ENCODE measurements at regions not wholly inside any gene's neighbourhood (a gene's known extent, or its start where the extent isn't known, plus 50 kb on each side); places are given as distances from the start of the nearest gene placed in this dataset.

- in situ Hi-C loops (cut with HindIII; ENCODE audit: low pct_unique_long_range_greater_than_20kb, low sequenced_read_pairs) = no loop called here
- no TSS peak for BruUV-seq (replicated peaks)
- ATAC-seq (no peak), DNase-seq (ENCODE audit: low read depth, low spot score) (no peak)
- no peaks in the 10 kb centered on the region for H3K27me3 ChIP-seq (ENCODE audit: control insufficient read depth, insufficient read depth, low read length)
- CTCF ChIA-PET = no interaction called here
- TF ChIP-seq POLR2AphosphoS5 (IDR thresholded peaks at IDR 0.05; ENCODE audit: low read depth, low read length) = no peak
- TF ChIP-seq SIN3A (IDR thresholded peaks at IDR 0.05; ENCODE audit: borderline replicate concordance, insufficient read depth, low read depth, low read length) = no peak
- no peak for TF ChIP-seq TCF7L2 (IDR thresholded peaks at IDR 0.05; ENCODE audit: low read depth, low read length)
- no peak for TF ChIP-seq CTCF (IDR thresholded peaks at IDR 0.05)
- TF ChIP-seq REST (IDR thresholded peaks at IDR 0.05; ENCODE audit: insufficient read depth in 1 of 2, low read depth in 2 of 2, low read length in 1 of 2) = no peak
- H3K27ac ChIP-seq (ENCODE audit: low read length) = no peak overlapping the region
- POLR2A ChIA-PET = no interaction called here
- no peaks in the 10 kb centered on the region for H3K9me3 ChIP-seq (ENCODE audit: control insufficient read depth, insufficient read depth, low read depth, low read length)
- no peak overlapping the region for H3K4me3 ChIP-seq (ENCODE audit: low read depth in 2 of 2, low read length in 2 of 2)
- intact Hi-C loops (cut with micrococcal nuclease; ENCODE audit: unreplicated experiment) = no loop called here
- H3K4me1 ChIP-seq (ENCODE audit: control insufficient read depth, insufficient read depth, low read length) = no peaks in the 10 kb centered on the region
- H3K36me3 ChIP-seq (ENCODE audit: control insufficient read depth, insufficient read depth, low read length) = no peaks in the 10 kb centered on the region
Observed at GRCh38 chr3:8153800-8154199, 347.8 kb upstream of the LMCD1 start.

GRCh38 chr3:8154617-8155016 lies 347.0 kb upstream of the LMCD1 start:
- in situ Hi-C loops (cut with HindIII; ENCODE audit: low pct_unique_long_range_greater_than_20kb, low sequenced_read_pairs) = no loop called here
- Histone ChIP-seq H3K27ac (ENCODE audit: low read length) (no peak overlapping the region), H3K4me3 (ENCODE audit: low read depth in 2 of 2, low read length in 2 of 2) (no peak overlapping the region), H3K4me1 (ENCODE audit: control insufficient read depth, insufficient read depth, low read length) (no peaks in the 10 kb centered on the region), H3K9me3 (ENCODE audit: control insufficient read depth, insufficient read depth, low read depth, low read length) (no peaks in the 10 kb centered on the region), H3K27me3 (ENCODE audit: control insufficient read depth, insufficient read depth, low read length) (no peaks in the 10 kb centered on the region), H3K36me3 (ENCODE audit: control insufficient read depth, insufficient read depth, low read length) (no peaks in the 10 kb centered on the region)
- no TSS peak for BruUV-seq (replicated peaks)
- TF ChIP-seq TCF7L2 (IDR thresholded peaks at IDR 0.05; ENCODE audit: low read depth, low read length) (no peak), CTCF (IDR thresholded peaks at IDR 0.05) (no peak), POLR2AphosphoS5 (IDR thresholded peaks at IDR 0.05; ENCODE audit: low read depth, low read length) (no peak), REST (IDR thresholded peaks at IDR 0.05; ENCODE audit: insufficient read depth in 1 of 2, low read depth in 2 of 2, low read length in 1 of 2) (no peak), SIN3A (IDR thresholded peaks at IDR 0.05; ENCODE audit: borderline replicate concordance, insufficient read depth, low read depth, low read length) (no peak)
- POLR2A ChIA-PET = no interaction called here
- intact Hi-C loops (cut with micrococcal nuclease; ENCODE audit: unreplicated experiment) = no loop called here
- DNase-seq (ENCODE audit: low read depth, low spot score) (no peak), ATAC-seq (no peak)
- CTCF ChIA-PET = no interaction called here
